ENCODE measurements at regions not wholly inside any gene's neighbourhood (a gene's known extent, or its start where the extent isn't known, plus 50 kb on each side); places are given as distances from the start of the nearest gene placed in this dataset.

DNA sequence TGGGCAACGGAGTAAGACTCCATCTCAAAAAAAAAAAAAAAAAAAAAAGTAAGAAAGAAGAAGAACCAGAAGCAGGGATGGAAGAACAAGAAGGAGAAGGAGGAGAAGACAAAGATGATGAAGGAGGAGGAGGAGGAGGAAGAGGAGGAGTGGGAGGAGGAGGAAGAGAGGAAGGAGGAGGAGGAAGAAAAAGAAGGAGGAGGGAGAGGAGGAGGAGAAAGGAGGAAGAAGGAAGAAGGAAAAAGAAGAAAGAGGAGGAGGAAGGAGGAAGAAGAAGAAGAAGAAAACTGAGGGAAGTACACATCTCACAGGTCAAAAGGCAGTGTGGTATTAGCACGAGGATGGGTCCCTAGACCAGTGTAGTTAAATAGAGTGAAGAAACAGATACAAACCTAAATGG is 65.1 kb upstream of the SCAF8 start:
- H2AFZ ChIP-seq (ENCODE audit: low read depth): no peak overlapping the region
- H3K4me2 ChIP-seq: no peak overlapping the region
- H3K79me2 ChIP-seq (ENCODE audit: insufficient read depth): no peaks in the 10 kb centered on the region
- no peaks in the 10 kb centered on the region for H3K36me3 ChIP-seq (replicated peaks in 1 of 2; ENCODE audit: control insufficient read depth in 1 of 2, insufficient read depth in 2 of 2, low read length in 1 of 2)
- no peaks in the 10 kb centered on the region for H3K27me3 ChIP-seq (ENCODE audit: insufficient read depth)
- CTCF ChIA-PET: no interaction called here
- no peaks in the 10 kb centered on the region for H3F3A ChIP-seq (replicated peaks; ENCODE audit: insufficient read depth)
- POLR2A ChIA-PET: no interaction called here
- H3K27ac ChIP-seq (ENCODE audit: low read depth in 2 of 2, low read length in 1 of 2): no peak overlapping the region
- H3K9me2 ChIP-seq: no peaks in the 10 kb centered on the region
- DNase-seq: no peak
- H4K20me1 ChIP-seq (ENCODE audit: insufficient read depth): no peaks in the 10 kb centered on the region
- H3K9ac ChIP-seq: no peak overlapping the region
- no peak for TF ChIP-seq MXI1 (IDR thresholded peaks at IDR 0.05; ENCODE audit: low read depth, low read length)
- TF ChIP-seq RFX5 (IDR thresholded peaks at IDR 0.05; ENCODE audit: low read length): no peak
- TF ChIP-seq NFIC (IDR thresholded peaks at IDR 0.05; ENCODE audit: borderline replicate concordance): no peak
- no peak for TF ChIP-seq TCF12 (IDR thresholded peaks at IDR 0.05)
- no peak for TF ChIP-seq EZH2phosphoT487 (IDR thresholded peaks at IDR 0.05; ENCODE audit: borderline replicate concordance, low read depth)
- no peak for TF ChIP-seq REST (IDR thresholded peaks at IDR 0.05; ENCODE audit: low read depth, low read length)
- no peak for TF ChIP-seq POLR2AphosphoS5 (IDR thresholded peaks at IDR 0.05; ENCODE audit: low read depth, low read length)
- TF ChIP-seq ELF1 (IDR thresholded peaks at IDR 0.05): no peak
- no peak for TF ChIP-seq RXRA (IDR thresholded peaks at IDR 0.05; ENCODE audit: borderline replicate concordance, low read depth)
- TF ChIP-seq FOXJ3 (CRISPR knock-in tag; IDR thresholded peaks at IDR 0.05): no peak
- no peaks in the 10 kb centered on the region for H3K4me1 ChIP-seq (ENCODE audit: control insufficient read depth in 1 of 2, insufficient read depth in 2 of 2, low read depth in 1 of 2, low read length in 1 of 2)
- H3K4me3 ChIP-seq (ENCODE audit: low read depth in 2 of 2, low read length in 1 of 2): no peak overlapping the region
- H3K9me3 ChIP-seq: no peaks in the 10 kb centered on the region
- 76% methylated on average over 2 of the region's 2 CpGs for WGBS (ENCODE audit: low lambda C conversion rate)

- Histone ChIP-seq H3K9me3 (no peaks in the 10 kb centered on the region), H3K9me2 (no peaks in the 10 kb centered on the region), H3F3A (replicated peaks; ENCODE audit: insufficient read depth) (no peaks in the 10 kb centered on the region), H3K79me2 (ENCODE audit: insufficient read depth) (no peaks in the 10 kb centered on the region), H3K36me3 (replicated peaks in 1 of 2; ENCODE audit: control insufficient read depth in 1 of 2, insufficient read depth in 2 of 2, low read length in 1 of 2) (no peaks in the 10 kb centered on the region), H3K27me3 (ENCODE audit: insufficient read depth) (no peaks in the 10 kb centered on the region), H3K4me1 (ENCODE audit: control insufficient read depth in 1 of 2, insufficient read depth in 2 of 2, low read depth in 1 of 2, low read length in 1 of 2) (no peaks in the 10 kb centered on the region), H2AFZ (ENCODE audit: low read depth) (no peak overlapping the region), H3K4me3 (ENCODE audit: low read depth in 2 of 2, low read length in 1 of 2) (no peak overlapping the region), H3K9ac (no peak overlapping the region), H4K20me1 (ENCODE audit: insufficient read depth) (no peaks in the 10 kb centered on the region), H3K27ac (ENCODE audit: low read depth in 2 of 2, low read length in 1 of 2) (no peak overlapping the region), H3K4me2 (no peak overlapping the region)
- no peak for TF ChIP-seq FOXM1 (IDR thresholded peaks at IDR 0.05; ENCODE audit: low read depth)
- TF ChIP-seq USF1 (IDR thresholded peaks at IDR 0.05; ENCODE audit: borderline replicate concordance, low read depth): no peak
- no peak for TF ChIP-seq CHD2 (IDR thresholded peaks at IDR 0.05; ENCODE audit: low read length, partially characterized antibody)
- no peak for TF ChIP-seq TAF1 (IDR thresholded peaks at IDR 0.05; ENCODE audit: borderline replicate concordance, low read depth, low read length)
- TF ChIP-seq RFX5 (IDR thresholded peaks at IDR 0.05; ENCODE audit: low read length): no peak
- no peak for TF ChIP-seq MAX (IDR thresholded peaks at IDR 0.05; ENCODE audit: low read depth)
- no peak for TF ChIP-seq YY1 (IDR thresholded peaks at IDR 0.05; ENCODE audit: low read depth)
- TF ChIP-seq RAD21 (IDR thresholded peaks at IDR 0.05; ENCODE audit: low read length): no peak
- no peak for TF ChIP-seq MEF2A (IDR thresholded peaks at IDR 0.05; ENCODE audit: borderline replicate concordance, low read depth)
- TF ChIP-seq GABPA (IDR thresholded peaks at IDR 0.05; ENCODE audit: low read depth): no peak
- TF ChIP-seq SIN3A (IDR thresholded peaks at IDR 0.05; ENCODE audit: borderline replicate concordance, low read depth, low read length): no peak
- no peak for TF ChIP-seq NRF1 (IDR thresholded peaks at IDR 0.05; ENCODE audit: low read depth, low read length)
- TF ChIP-seq EZH2phosphoT487 (IDR thresholded peaks at IDR 0.05; ENCODE audit: borderline replicate concordance, low read depth): no peak
- TF ChIP-seq TEAD4 (IDR thresholded peaks at IDR 0.05; ENCODE audit: borderline replicate concordance, insufficient read depth): no peak
- CTCF ChIA-PET: no interaction called here
- WGBS (ENCODE audit: low lambda C conversion rate): 85% methylated on average over 4 of the region's 4 CpGs
- DNase-seq: no peak
- POLR2A ChIA-PET: interaction anchor here (0.7 kb wide), 1 partner anchor 189 kb away, joined by 3 read pairs; no protein-coding TSS in a partner anchor
Observed at GRCh38 chr6:154672086-154672485, 61.1 kb upstream of the SCAF8 start.
